Brain microvascular endothelial cell (primary cell): ENCODE measurements at regions not wholly inside any gene's neighbourhood (a gene's known extent, or its start where the extent isn't known, plus 50 kb on each side); places are given as distances from the start of the nearest gene placed in this dataset.

Experiments used
- DNase-seq: peaks from one replicate; pipeline ENCODE4 v3.0.0-alpha.2; 2020
- H3K27ac ChIP-seq: fragments of 250-450 bp; sonication (Bioruptor Pico); 2 replicates; pipeline ENCODE4 v1.5.1; 2020; ENCODE audit warnings: mild to moderate bottlenecking, moderate library complexity
- H3K27me3 ChIP-seq: fragments of 250-450 bp; sonication (Bioruptor Pico); replicated peaks from 2 replicates; pipeline ENCODE4 v1.5.1; 2020; ENCODE audit warnings: mild to moderate bottlenecking
- H3K36me3 ChIP-seq: fragments of 250-450 bp; sonication (Bioruptor Pico); replicated peaks from 2 replicates; pipeline ENCODE4 v1.5.1; 2020; ENCODE audit warnings: mild to moderate bottlenecking
- H3K4me3 ChIP-seq: 2 replicates; pipeline ENCODE4 v1.5.1; 2011; ENCODE audit warnings: low read depth, mild to moderate bottlenecking, control low read depth, low read length, moderate library complexity
- in situ Hi-C: cut with HindIII; loops from 2 replicates; pipeline ENCODE4 v1.10.0; 2017; ENCODE audit warnings: low sequenced_read_pairs, low pct_ligation_motif_present
- TF ChIP-seq, protein P1 (sequence below): IDR thresholded peaks from 2 replicates; pipeline ENCODE4 v1.5.1; 2011; ENCODE audit warnings: low read depth, mild to moderate bottlenecking, moderate library complexity, low read length, control low read depth, inconsistent platforms; ENCODE audit errors: missing control alignments

DNA sequence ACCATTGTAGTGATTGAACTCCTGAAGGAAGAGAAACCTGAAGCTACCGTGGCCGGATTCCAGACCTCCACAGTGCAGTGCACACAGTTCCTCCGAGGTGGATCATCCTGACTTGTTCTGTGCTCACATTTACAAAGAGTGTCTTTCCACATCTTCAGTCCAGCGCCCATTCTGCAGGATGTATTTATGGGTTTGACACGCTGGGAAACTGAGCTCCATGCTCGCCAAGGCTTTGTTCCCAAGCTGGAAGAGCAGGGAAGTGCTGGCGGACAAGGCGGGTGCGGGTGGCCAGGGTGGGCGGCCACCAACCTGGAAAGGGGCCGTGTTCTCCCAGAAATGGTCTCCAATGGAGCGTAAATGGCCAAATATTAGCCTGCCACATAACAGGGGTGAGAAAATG lies 227.9 kb downstream of the IRF8 start:
- Histone ChIP-seq H3K4me3 (no peak overlapping the region), H3K36me3 (no peaks in the 10 kb centered on the region), H3K27me3 (peaks cover 1% of the 10 kb centered on the region), H3K27ac (no peak overlapping the region)
- TF ChIP-seq, protein P1, sequence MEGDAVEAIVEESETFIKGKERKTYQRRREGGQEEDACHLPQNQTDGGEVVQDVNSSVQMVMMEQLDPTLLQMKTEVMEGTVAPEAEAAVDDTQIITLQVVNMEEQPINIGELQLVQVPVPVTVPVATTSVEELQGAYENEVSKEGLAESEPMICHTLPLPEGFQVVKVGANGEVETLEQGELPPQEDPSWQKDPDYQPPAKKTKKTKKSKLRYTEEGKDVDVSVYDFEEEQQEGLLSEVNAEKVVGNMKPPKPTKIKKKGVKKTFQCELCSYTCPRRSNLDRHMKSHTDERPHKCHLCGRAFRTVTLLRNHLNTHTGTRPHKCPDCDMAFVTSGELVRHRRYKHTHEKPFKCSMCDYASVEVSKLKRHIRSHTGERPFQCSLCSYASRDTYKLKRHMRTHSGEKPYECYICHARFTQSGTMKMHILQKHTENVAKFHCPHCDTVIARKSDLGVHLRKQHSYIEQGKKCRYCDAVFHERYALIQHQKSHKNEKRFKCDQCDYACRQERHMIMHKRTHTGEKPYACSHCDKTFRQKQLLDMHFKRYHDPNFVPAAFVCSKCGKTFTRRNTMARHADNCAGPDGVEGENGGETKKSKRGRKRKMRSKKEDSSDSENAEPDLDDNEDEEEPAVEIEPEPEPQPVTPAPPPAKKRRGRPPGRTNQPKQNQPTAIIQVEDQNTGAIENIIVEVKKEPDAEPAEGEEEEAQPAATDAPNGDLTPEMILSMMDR = no peak
- no peak for DNase-seq
- in situ Hi-C loops = no loop called here

DNA sequence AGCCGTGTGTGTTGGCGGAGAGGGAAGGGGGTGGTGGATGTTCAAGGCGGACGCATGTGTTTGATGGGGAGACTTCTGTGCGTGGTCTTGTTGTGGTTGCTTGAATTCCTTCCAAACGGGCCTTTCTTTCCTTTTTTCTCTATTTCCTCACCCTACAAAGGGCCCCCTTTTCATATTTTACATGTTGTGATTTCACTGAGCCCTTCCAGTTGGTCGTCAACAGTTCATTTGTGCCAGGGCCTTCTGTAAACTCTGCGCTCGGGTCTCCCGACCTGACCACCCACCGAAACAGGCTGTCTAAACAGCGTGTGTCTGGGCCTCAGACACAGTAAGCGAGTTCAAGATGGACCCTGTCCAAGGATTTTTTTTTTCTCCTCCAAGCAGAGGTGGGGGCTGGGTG lies 228.4 kb downstream of the IRF8 start:
- in situ Hi-C loops = no loop called here
- Histone ChIP-seq H3K27me3 (no peaks in the 10 kb centered on the region), H3K36me3 (no peaks in the 10 kb centered on the region), H3K4me3 (no peak overlapping the region), H3K27ac (no peak overlapping the region)
- DNase-seq = no peak
- TF ChIP-seq, protein P1 = no peak

DNA sequence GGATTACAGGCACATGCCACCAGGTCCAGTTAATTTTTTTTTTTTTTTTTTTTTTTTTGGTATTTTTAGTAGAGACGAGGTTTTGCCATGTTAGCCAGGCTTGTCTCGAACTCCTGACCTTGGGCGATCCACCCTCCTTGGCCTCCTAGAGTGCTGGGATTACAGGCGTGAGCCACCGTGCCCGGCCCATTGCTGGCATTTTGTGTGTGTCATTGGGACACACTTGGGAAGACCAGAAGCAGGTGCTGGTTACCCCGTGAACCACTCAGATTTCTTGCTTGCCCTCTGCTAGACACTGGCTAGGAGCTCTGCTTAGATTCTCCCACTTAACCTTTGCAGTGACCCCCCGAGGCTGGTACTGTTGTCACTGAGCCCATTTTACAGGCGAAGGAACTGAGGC lies 229.3 kb downstream of the IRF8 start:
- TF ChIP-seq, protein P1 = no peak
- in situ Hi-C loops = no loop called here
- Histone ChIP-seq H3K4me3 (no peak overlapping the region), H3K27ac (no peak overlapping the region), H3K27me3 (no peaks in the 10 kb centered on the region), H3K36me3 (no peaks in the 10 kb centered on the region)
- no peak for DNase-seq

GRCh38 chr16:86129541-86129940 lies 230.6 kb downstream of the IRF8 start:
- in situ Hi-C loops = no loop called here
- no peak for DNase-seq
- TF ChIP-seq, protein P1 = no peak

GRCh38 chr16:86133377-86133776 lies 234.4 kb downstream of the IRF8 start:
- Histone ChIP-seq H3K27ac (no peak overlapping the region), H3K27me3 (no peaks in the 10 kb centered on the region), H3K36me3 (no peaks in the 10 kb centered on the region), H3K4me3 (no peak overlapping the region)
- no peak for DNase-seq
- TF ChIP-seq, protein P1 = no peak
- in situ Hi-C loops = no loop called here

More at GRCh38 chr16:86129541-86129940, 230.6 kb downstream of the IRF8 start:
- H3K27me3 ChIP-seq = no peaks in the 10 kb centered on the region
- no peak overlapping the region for H3K27ac ChIP-seq
- H3K36me3 ChIP-seq = no peaks in the 10 kb centered on the region
- no peak overlapping the region for H3K4me3 ChIP-seq

DNA sequence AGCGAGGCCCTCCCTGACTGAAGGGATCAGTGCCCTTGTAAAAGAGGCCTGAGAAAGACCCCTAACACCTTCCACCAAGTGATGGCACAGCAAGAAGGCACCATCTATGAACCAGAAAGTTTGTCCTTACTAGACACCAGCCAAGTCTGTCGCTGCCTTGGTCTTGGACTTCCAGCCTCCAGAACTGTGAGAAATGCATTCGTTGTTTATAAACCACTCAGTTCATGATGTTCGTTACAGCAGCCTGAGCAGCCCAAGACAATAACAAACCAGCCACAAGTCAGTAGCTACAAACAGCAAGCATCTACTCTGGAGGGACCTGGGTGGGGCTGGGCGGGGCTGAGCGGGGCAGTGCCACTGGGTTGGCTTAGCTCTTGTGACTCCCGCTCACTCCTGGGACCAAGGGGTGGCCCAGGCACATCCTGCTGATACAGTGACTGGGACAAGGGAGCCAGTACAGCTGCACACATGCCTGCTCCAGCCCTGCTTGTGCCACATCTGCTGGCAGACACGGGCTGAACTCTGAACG lies 234.9 kb downstream of the IRF8 start:
- Histone ChIP-seq H3K27me3 (no peaks in the 10 kb centered on the region), H3K4me3 (no peak overlapping the region), H3K36me3 (no peaks in the 10 kb centered on the region), H3K27ac (no peak overlapping the region)
- TF ChIP-seq, protein P1 = no peak
- in situ Hi-C loops = no loop called here
- no peak for DNase-seq
